IMR-90 (cell line): ENCODE measurements at regions not wholly inside any gene's neighbourhood (a gene's known extent, or its start where the extent isn't known, plus 50 kb on each side); places are given as distances from the start of the nearest gene placed in this dataset.

Source experiments
- BHLHE40 ChIP-seq: fragments of 150-350 bp; IDR thresholded peaks from 2 replicates; pipeline ENCODE4 v1.6.1; 2016; ENCODE audit warnings: mild to moderate bottlenecking, low read depth, low read length
- POLR2A ChIP-seq: IDR thresholded peaks from 2 replicates; pipeline ENCODE4 v1.6.1; 2012; ENCODE audit warnings: mild to moderate bottlenecking, low read depth, low read length
- TF ChIP-seq, protein P1 (sequence below): conservative IDR thresholded peaks from 2 replicates; pipeline ENCODE4 v1.5.1; 2012; ENCODE audit warnings: mild to moderate bottlenecking, low read depth, low read length, improper control_type of control experiment

GRCh38 chr12:67002720-67003119 lies 266.4 kb upstream of the CAND1 start:
- no peak for TF ChIP-seq POLR2A
- TF ChIP-seq, protein P1, sequence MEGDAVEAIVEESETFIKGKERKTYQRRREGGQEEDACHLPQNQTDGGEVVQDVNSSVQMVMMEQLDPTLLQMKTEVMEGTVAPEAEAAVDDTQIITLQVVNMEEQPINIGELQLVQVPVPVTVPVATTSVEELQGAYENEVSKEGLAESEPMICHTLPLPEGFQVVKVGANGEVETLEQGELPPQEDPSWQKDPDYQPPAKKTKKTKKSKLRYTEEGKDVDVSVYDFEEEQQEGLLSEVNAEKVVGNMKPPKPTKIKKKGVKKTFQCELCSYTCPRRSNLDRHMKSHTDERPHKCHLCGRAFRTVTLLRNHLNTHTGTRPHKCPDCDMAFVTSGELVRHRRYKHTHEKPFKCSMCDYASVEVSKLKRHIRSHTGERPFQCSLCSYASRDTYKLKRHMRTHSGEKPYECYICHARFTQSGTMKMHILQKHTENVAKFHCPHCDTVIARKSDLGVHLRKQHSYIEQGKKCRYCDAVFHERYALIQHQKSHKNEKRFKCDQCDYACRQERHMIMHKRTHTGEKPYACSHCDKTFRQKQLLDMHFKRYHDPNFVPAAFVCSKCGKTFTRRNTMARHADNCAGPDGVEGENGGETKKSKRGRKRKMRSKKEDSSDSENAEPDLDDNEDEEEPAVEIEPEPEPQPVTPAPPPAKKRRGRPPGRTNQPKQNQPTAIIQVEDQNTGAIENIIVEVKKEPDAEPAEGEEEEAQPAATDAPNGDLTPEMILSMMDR, result no peak
- no peak for TF ChIP-seq BHLHE40
